K562 (cell line): ENCODE measurements at regions not wholly inside any gene's neighbourhood (a gene's known extent, or its start where the extent isn't known, plus 50 kb on each side); places are given as distances from the start of the nearest gene placed in this dataset.

Experiments used
- ATAC-seq: fragments of 200-7000 bp; cut with Tn5 transposase; 3 replicates; pipeline ENCODE4 v1.9.1; 2020; ENCODE audit warnings: moderate library complexity
- BruUV-seq: library from RNA; stranded (reverse); fragments of 400-500 nt; replicated peaks from 2 replicates; lab custom pipeline; 2021; lab: Mats Ljungman, UMichigan
- CTCF ChIA-PET: fragments of 300-600 bp; formaldehyde crosslinking; extraction: SDS; loops from one replicate; lab custom pipeline; 2021; ENCODE audit warnings: low intra/inter-chr PET ratio; lab: Yijun Ruan, JAX
- POLR2A ChIA-PET: fragments of 300-600, 350-650 bp; sonication (Branson Sonifier 250); formaldehyde crosslinking; extraction: SDS; loops from one replicate; lab custom pipeline; 2021; ENCODE audit warnings: antibody characterized with exemption, inconsistent platforms; lab: Yijun Ruan, JAX
- DNase-seq, 4 experiments: peaks; one replicate each; pipeline versions ENCODE4 v3.0.0 to v3.0.0-alpha.2; 2011 to 2018; ENCODE audit warnings: low spot score in 3 of 4, mixed read lengths in 3 of 4; ENCODE audit errors: extremely low read depth in 1 of 4
- FAIRE-seq: peaks from 2 replicates; lab custom pipeline; 2011; peaks lifted over from hg19 to GRCh38; lab: Jason Lieb, UNC
- H2AFZ ChIP-seq: 2 replicates; pipeline ENCODE4 v1.6.0; 2011; ENCODE audit warnings: low read depth, low read length, control low read depth, inconsistent platforms
- H3K27ac ChIP-seq: fragments of 200-600 bp; 3 replicates; pipeline ENCODE4 v1.8.0; 2011; ENCODE audit warnings: low read depth, mild to moderate bottlenecking, control low read depth, inconsistent platforms, low read length, moderate library complexity, mixed read lengths; ENCODE audit errors: extremely low read depth
- H3K27me3 ChIP-seq, 2 experiments: fragments of 300-600 bp in 1 of 2; 2 replicates in 1 of 2; 3 replicates in 1 of 2; pipeline versions ENCODE4 v1.6.0 to v1.8.0; 2011; ENCODE audit warnings: inconsistent platforms in 2 of 2, low read length in 2 of 2, mild to moderate bottlenecking in 1 of 2, mixed read lengths in 1 of 2, moderate library complexity in 1 of 2; ENCODE audit not compliant: control insufficient read depth in 2 of 2, insufficient read depth in 2 of 2
- H3K36me3 ChIP-seq: fragments of 300-600 bp; 3 replicates; pipeline ENCODE4 v1.8.0; 2011; ENCODE audit warnings: mild to moderate bottlenecking, low read length, inconsistent platforms; ENCODE audit not compliant: control insufficient read depth, insufficient read depth
- H3K4me1 ChIP-seq, 2 experiments: fragments of 200-600 bp in 1 of 2; replicated peaks in 1 of 2; 2 replicates in 1 of 2; 3 replicates in 1 of 2; pipeline versions ENCODE4 v1.5.1 to v1.8.0; 2011; ENCODE audit warnings: inconsistent platforms in 2 of 2, low read length in 2 of 2, mild to moderate bottlenecking in 1 of 2, mixed read lengths in 1 of 2, moderate library complexity in 1 of 2; ENCODE audit not compliant: control insufficient read depth in 2 of 2, insufficient read depth in 2 of 2
- H3K4me2 ChIP-seq: 2 replicates; pipeline ENCODE4 v1.6.1; 2011; ENCODE audit warnings: low read length, control low read depth, inconsistent platforms, mixed read lengths; ENCODE audit not compliant: insufficient read depth
- H3K4me3 ChIP-seq: fragments of 200-600 bp; sonication (generic), shearing (Covaris generic); 2 replicates; pipeline ENCODE4 v1.5.1; 2016; ENCODE audit warnings: control low read depth, inconsistent platforms
- H3K79me2 ChIP-seq: fragments of 200-600 bp; 3 replicates; pipeline ENCODE4 v1.8.0; 2011; ENCODE audit warnings: low read length, inconsistent platforms; ENCODE audit not compliant: control insufficient read depth, insufficient read depth
- H3K9ac ChIP-seq, 2 experiments: 2 replicates each; pipeline versions ENCODE4 v1.6.0 to v1.6.1; 2011; ENCODE audit warnings: low read depth in 2 of 2, low read length in 2 of 2, control low read depth in 1 of 2, inconsistent platforms in 1 of 2, mild to moderate bottlenecking in 1 of 2, mixed read lengths in 1 of 2; ENCODE audit not compliant: insufficient read depth in 1 of 2
- H3K9me1 ChIP-seq: one replicate; pipeline ENCODE4 v1.6.0; 2011; ENCODE audit warnings: inconsistent platforms, mild to moderate bottlenecking, low read length, moderate library complexity; ENCODE audit not compliant: control insufficient read depth, insufficient read depth
- H3K9me3 ChIP-seq: replicated peaks from 2 replicates; pipeline ENCODE4 v1.5.1; 2011; ENCODE audit warnings: low read depth, low read length, inconsistent platforms; ENCODE audit not compliant: control insufficient read depth, insufficient read depth
- H4K20me1 ChIP-seq: replicated peaks from 2 replicates; pipeline ENCODE4 v1.6.1; 2011; ENCODE audit warnings: low read length, inconsistent platforms, mixed read lengths; ENCODE audit not compliant: control insufficient read depth, insufficient read depth
- CHD2 ChIP-seq: IDR thresholded peaks from 2 replicates; pipeline ENCODE4 v1.6.1; 2011; ENCODE audit warnings: low read depth, low read length
- CREBBP ChIP-seq: IDR thresholded peaks from one replicate; pipeline ENCODE4 v1.6.1; 2012; ENCODE audit warnings: low read depth, mild to moderate bottlenecking, control low read depth, inconsistent platforms, low read length
- ESRRA ChIP-seq: fragments of 450-650 bp; IDR thresholded peaks from 2 replicates; pipeline ENCODE4 v1.6.1; 2014; ENCODE audit warnings: low read depth, mild to moderate bottlenecking, moderate library complexity, borderline replicate concordance
- HIVEP1 ChIP-seq: fragments of 250-450 bp; sonication (Bioruptor Pico); IDR thresholded peaks from 2 replicates; pipeline ENCODE4 v1.4.0; 2020; ENCODE audit warnings: mild to moderate bottlenecking
- KAT7 ChIP-seq: sonication (generic); formaldehyde crosslinking; IDR thresholded peaks from 2 replicates; pipeline ENCODE4 v1.8.0; 2022; ENCODE audit warnings: missing genetic modification reagents, mild to moderate bottlenecking, borderline replicate concordance
- NELFE ChIP-seq: IDR thresholded peaks from 2 replicates; pipeline ENCODE4 v1.6.1; 2011; ENCODE audit warnings: mild to moderate bottlenecking; ENCODE audit not compliant: insufficient read depth, insufficient read length
- PRMT5 ChIP-seq: sonication (generic); formaldehyde crosslinking; IDR thresholded peaks from 2 replicates; pipeline ENCODE4 v1.5.0; 2020; ENCODE audit warnings: missing genetic modification reagents
- TCF7 ChIP-seq: sonication (generic); IDR thresholded peaks from 2 replicates; pipeline ENCODE4 v1.6.1; 2016; ENCODE audit warnings: antibody characterized with exemption, borderline replicate concordance
- TEAD2 ChIP-seq: fragments of 450-650 bp; IDR thresholded peaks from 2 replicates; pipeline ENCODE4 v1.6.1; 2016; ENCODE audit warnings: missing genetic modification characterization, control low read depth, missing compliant biosample characterization
- ZFP30 ChIP-seq: fragments of 250-450 bp; sonication (Bioruptor Pico); IDR thresholded peaks from 2 replicates; pipeline ENCODE4 v1.8.0; 2022; ENCODE audit warnings: moderate library complexity, mild to moderate bottlenecking, inconsistent platforms, borderline replicate concordance
- ZNF124 ChIP-seq: sonication (generic); formaldehyde crosslinking; IDR thresholded peaks from 2 replicates; pipeline ENCODE4 v1.8.1; 2022; ENCODE audit warnings: missing genetic modification reagents
- ZNF384 ChIP-seq: IDR thresholded peaks from 2 replicates; pipeline ENCODE4 v1.6.1; 2012; ENCODE audit warnings: low read depth, low read length, improper control_type of control experiment
- ZNF407 ChIP-seq: fragments of 450-650 bp; IDR thresholded peaks from 2 replicates; pipeline ENCODE4 v1.6.1; 2016; ENCODE audit warnings: low read depth
- WGBS: fragments of 100-300 bp; shearing (Covaris generic); methylation state at CpG from one replicate; pipeline ENCODE4 v1.1.6; 2016; ENCODE audit warnings: low coverage, mixed read lengths; ENCODE audit not compliant: insufficient coverage; ENCODE audit errors: missing lambda C conversion rate; 5-methylcytosine and 5-hydroxymethylcytosine counted together
- in situ Hi-C: fragments of 300-500 bp; cut with MboI; formaldehyde crosslinking; loops from 4 replicates; pipeline ENCODE4 v1.15.0; 2018; ENCODE audit warnings: inconsistent platforms, mixed read lengths
- intact Hi-C: fragments of 100-400 bp; cut with micrococcal nuclease; formaldehyde crosslinking; loops from 2 replicates; pipeline ENCODE4 v1.14.2; 2022

GRCh38 chr6:1202201-1202600, 109.7 kb upstream of the FOXQ1 start (continued):
- no peak for TF ChIP-seq ZNF407
- TF ChIP-seq, all 486 proteins: peak for 0

- Histone ChIP-seq H3K4me3 (no peak overlapping the region), H3K9ac (no peak overlapping the region), H3K9me3 (no peaks in the 10 kb centered on the region), H3K4me1 (no peaks in the 10 kb centered on the region), H2AFZ (no peak overlapping the region), H3K27me3 (peaks cover 8 to 39% of the 10 kb centered on the region in 2 experiments; a peak in 3 of 5 replicates), H3K36me3 (no peaks in the 10 kb centered on the region), H3K9me1 (no peaks in the 10 kb centered on the region), H3K27ac (no peak overlapping the region), H3K4me2 (no peak overlapping the region), H3K79me2 (no peaks in the 10 kb centered on the region), H4K20me1 (peaks cover 11% of the 10 kb centered on the region; the same call in 1 of the 2 replicates)
- FAIRE-seq (no peak), ATAC-seq (no peak), DNase-seq (no peak)
- intact Hi-C loops = no loop called here
- in situ Hi-C loops = no loop called here
- TF ChIP-seq TEAD2 (tag) (no peak), ZNF124 (CRISPR knock-in tag) (no peak), ZFP30 (CRISPR knock-in tag) (no peak), ESRRA (no peak), TCF7 (no peak), CREBBP (no peak), NELFE (no peak), PRMT5 (no peak), ZNF384 (no peak), CHD2 (no peak), KAT7 (CRISPR knock-in tag) (no peak), HIVEP1 (CRISPR knock-in tag) (no peak)
- BruUV-seq = no TSS peak
- 2% methylated on average over 9 of the region's 9 CpGs for WGBS
- ChIA-PET POLR2A (interaction anchor here (0.5 kb wide), 1 partner anchor 158 kb away, joined by 3 read pairs; no protein-coding TSS in a partner anchor), CTCF (no interaction called here)
These were observed 110.2 kb upstream of the FOXQ1 start for GRCh38 chr6:1201547-1202200.
